Inflammatory macrophage treated with lipopolysaccharide for 1 hour (primary cell): ENCODE measurements at regions not wholly inside any gene's neighbourhood (a gene's known extent, or its start where the extent isn't known, plus 50 kb on each side); places are given as distances from the start of the nearest gene placed in this dataset.

ENCODE experiments used
- DNase-seq, 2 donors: peaks; one replicate each; pipeline ENCODE4 v3.0.0-alpha.2; 2020 to 2022

- DNase-seq: no peak
Observed at GRCh38 chr1:229981736-229982135, 85.3 kb upstream of the GALNT2 start.

DNA sequence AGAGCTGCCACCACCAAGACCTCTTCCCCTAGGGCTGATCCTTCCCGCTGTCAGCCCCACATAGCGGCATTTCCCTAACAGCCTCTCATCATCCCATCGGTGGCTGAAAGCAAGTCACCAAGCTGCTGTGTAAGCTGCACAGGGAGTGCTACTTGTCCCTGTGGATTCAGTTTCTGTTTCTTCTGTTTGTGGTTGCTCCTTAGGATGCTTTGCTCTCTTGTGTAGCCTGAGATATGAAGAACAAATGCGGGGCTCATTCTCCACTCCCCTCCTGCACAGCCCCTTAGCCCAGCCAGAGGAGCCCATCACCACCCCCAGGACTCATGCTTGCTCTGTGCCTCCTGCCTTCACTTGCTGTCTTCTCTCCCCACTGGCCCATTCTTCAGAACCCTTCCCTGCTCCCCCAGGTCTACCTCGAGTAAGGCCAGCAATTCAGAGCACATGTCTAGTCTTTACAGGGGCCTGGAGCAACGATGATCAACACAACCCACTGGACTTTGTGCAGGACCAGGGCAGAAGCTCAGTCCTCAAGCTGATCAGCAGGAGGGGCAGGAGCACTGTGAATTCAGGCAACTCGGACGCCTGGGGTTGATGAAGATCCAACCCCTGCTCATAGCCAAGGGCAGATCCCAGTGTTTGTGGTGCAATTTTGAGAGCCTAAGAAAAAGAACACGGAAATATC lies 82.6 kb upstream of the GALNT2 start:
- DNase-seq: no peak

GRCh38 chr1:229984992-229985612 lies 81.9 kb upstream of the GALNT2 start:
- no peak for DNase-seq

GRCh38 chr1:229985613-229986010 lies 81.4 kb upstream of the GALNT2 start:
- no peak for DNase-seq

- DNase-seq: no peak
Observed at GRCh38 chr1:229986737-229987337, 80.2 kb upstream of the GALNT2 start.

- no peak for DNase-seq
Observed at GRCh38 chr1:229987953-229988352, 79.1 kb upstream of the GALNT2 start.

DNA sequence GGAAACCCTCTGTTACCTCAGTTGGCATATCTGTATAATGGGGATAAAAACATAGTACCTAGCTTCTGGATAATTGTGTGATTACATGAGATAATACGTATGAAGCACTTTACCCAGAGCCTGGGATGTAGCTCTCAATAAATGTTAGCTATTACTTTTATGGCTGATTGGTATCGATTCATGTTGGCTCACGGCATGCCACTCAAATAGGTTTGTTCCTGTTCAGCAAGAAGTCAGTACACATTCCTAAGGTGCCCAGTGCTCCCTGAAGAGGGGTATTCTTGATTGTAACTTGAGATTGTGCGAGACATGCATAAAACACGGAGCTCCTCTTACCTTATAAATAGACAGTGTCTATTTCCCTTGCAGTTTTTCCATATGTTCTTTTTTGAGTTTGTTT lies 78.5 kb upstream of the GALNT2 start:
- no peak for DNase-seq

DNA sequence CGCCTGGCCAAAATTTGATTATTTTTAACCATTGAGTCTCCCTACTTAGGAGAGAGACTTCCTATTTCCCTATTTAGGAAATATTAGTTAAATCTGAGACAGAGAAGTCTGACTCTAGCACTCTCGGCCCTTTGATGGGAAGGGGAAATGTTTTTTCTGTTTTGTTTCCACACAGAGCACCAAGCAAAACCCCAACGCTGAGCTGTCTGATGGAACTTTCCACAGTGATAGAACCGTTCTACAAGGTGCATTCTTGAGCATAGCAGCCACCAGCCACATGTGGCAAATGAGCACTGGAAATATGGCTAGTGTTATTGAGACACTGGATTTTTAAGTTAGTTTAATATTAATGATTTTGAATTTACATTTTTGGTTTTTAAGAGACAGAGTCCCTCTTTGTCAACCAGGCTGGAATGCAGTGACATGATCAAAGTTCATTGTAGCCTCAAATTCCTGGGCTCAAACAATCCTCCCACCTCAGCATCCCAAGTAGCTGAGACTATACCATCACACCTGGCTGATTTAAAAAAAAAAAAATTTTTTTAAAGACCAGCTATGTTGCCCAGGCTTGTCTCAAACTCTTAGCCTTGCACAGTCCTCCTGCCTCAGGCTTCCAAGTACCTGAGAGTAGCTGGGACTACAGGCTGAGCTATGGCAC lies 77.3 kb upstream of the GALNT2 start:
- no peak for DNase-seq

GRCh38 chr1:229990326-229990725 lies 76.7 kb upstream of the GALNT2 start:
- DNase-seq: no peak

GRCh38 chr1:229991104-229991513 lies 75.9 kb upstream of the GALNT2 start:
- DNase-seq: no peak

- no peak for DNase-seq
Observed at GRCh38 chr1:229991724-229992333, 75.2 kb upstream of the GALNT2 start.

DNA sequence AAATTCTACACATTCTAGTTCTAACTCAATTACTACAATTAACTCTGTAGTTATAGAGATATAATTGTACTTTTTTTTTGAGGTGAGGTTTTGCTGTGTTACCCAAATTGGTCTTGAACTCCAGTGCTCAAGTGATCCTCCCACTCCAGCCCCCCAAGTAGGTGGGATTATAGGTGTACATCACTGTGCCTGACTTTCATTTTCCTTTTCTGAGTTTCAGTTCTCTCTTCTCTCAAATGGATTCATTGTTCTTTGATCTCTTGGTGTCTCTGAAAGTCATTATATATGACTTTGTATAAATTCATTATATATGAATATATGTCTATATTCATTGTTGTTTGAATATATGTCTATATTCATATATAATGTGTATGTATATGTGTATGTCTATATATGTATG lies 74.0 kb upstream of the GALNT2 start:
- no peak for DNase-seq

- no peak for DNase-seq
Observed at GRCh38 chr1:229993894-229994293, 73.1 kb upstream of the GALNT2 start.

- no peak for DNase-seq
Observed at GRCh38 chr1:229999004-229999670, 67.9 kb upstream of the GALNT2 start.

- DNase-seq: no peak
Observed at GRCh38 chr1:230000493-230001184, 66.4 kb upstream of the GALNT2 start.

GRCh38 chr1:230002164-230002803 lies 64.8 kb upstream of the GALNT2 start:
- peak in 1 of 2 donors; percentile 41 for DNase-seq

- DNase-seq: no peak
Observed at GRCh38 chr1:230003409-230003808, 63.6 kb upstream of the GALNT2 start.

- no peak for DNase-seq
Observed at GRCh38 chr1:230005040-230005439, 62.0 kb upstream of the GALNT2 start.

GRCh38 chr1:230008721-230009120 lies 58.3 kb upstream of the GALNT2 start:
- no peak for DNase-seq

- no peak for DNase-seq
Observed at GRCh38 chr1:230009611-230010313, 57.3 kb upstream of the GALNT2 start.
